IPS-15b (cell line): ENCODE measurements at regions not wholly inside any gene's neighbourhood (a gene's known extent, or its start where the extent isn't known, plus 50 kb on each side); places are given as distances from the start of the nearest gene placed in this dataset.
"Not testable (repeated sequence)": the region's sequence is repeated elsewhere in the genome, so short reads cannot be mapped to it uniquely, and the experiment has no call there.

Experiments
- H3K27me3 ChIP-seq: one replicate; pipeline ENCODE4 v1.6.1; 2013; ENCODE audit warnings: low read length; ENCODE audit not compliant: control insufficient read depth, insufficient read depth
- H3K36me3 ChIP-seq: one replicate; pipeline ENCODE4 v1.6.1; 2013; ENCODE audit warnings: low read length; ENCODE audit not compliant: control insufficient read depth, insufficient read depth
- H3K4me1 ChIP-seq: one replicate; pipeline ENCODE4 v1.6.1; 2013; ENCODE audit warnings: mild to moderate bottlenecking, low read length; ENCODE audit not compliant: control insufficient read depth, insufficient read depth
- H3K4me3 ChIP-seq: one replicate; pipeline ENCODE4 v1.5.1; 2013; ENCODE audit warnings: low read depth, low read length
- H3K9ac ChIP-seq: one replicate; pipeline ENCODE4 v1.6.1; 2013; ENCODE audit warnings: low read depth, mild to moderate bottlenecking, low read length
- H3K9me3 ChIP-seq: one replicate; pipeline ENCODE4 v1.6.1; 2013; ENCODE audit warnings: mild to moderate bottlenecking, low read length; ENCODE audit not compliant: control insufficient read depth, insufficient read depth

GRCh38 chr1:146581229-146581628 lies 352.4 kb upstream of the NOTCH2NLA start:
- H3K36me3 ChIP-seq, H3K4me3 ChIP-seq, H3K4me1 ChIP-seq, H3K27me3 ChIP-seq, H3K9me3 ChIP-seq, H3K9ac ChIP-seq: not testable (repeated sequence)

- not testable (repeated sequence) for H3K4me3 ChIP-seq, H3K4me1 ChIP-seq, H3K9me3 ChIP-seq, H3K9ac ChIP-seq, H3K27me3 ChIP-seq, H3K36me3 ChIP-seq
These were observed 338.7 kb upstream of the NOTCH2NLA start for GRCh38 chr1:146567541-146567940.

GRCh38 chr1:146558032-146558431 lies 329.2 kb upstream of the NOTCH2NLA start:
- H3K36me3 ChIP-seq, H3K4me1 ChIP-seq, H3K4me3 ChIP-seq, H3K9me3 ChIP-seq, H3K9ac ChIP-seq, H3K27me3 ChIP-seq: not testable (repeated sequence)

- not testable (repeated sequence) for H3K4me3 ChIP-seq, H3K4me1 ChIP-seq, H3K9me3 ChIP-seq, H3K27me3 ChIP-seq, H3K36me3 ChIP-seq, H3K9ac ChIP-seq
These were observed 327.6 kb upstream of the NOTCH2NLA start for GRCh38 chr1:146556405-146556804.

GRCh38 chr1:146552414-146552813 lies 323.6 kb upstream of the NOTCH2NLA start:
- H3K27me3 ChIP-seq, H3K9ac ChIP-seq, H3K9me3 ChIP-seq, H3K4me3 ChIP-seq, H3K36me3 ChIP-seq, H3K4me1 ChIP-seq: not testable (repeated sequence)

- not testable (repeated sequence) for H3K9ac ChIP-seq, H3K9me3 ChIP-seq, H3K4me1 ChIP-seq, H3K4me3 ChIP-seq, H3K36me3 ChIP-seq, H3K27me3 ChIP-seq
These were observed 319.9 kb upstream of the NOTCH2NLA start for GRCh38 chr1:146548684-146549083.

- H3K27me3 ChIP-seq, H3K4me1 ChIP-seq, H3K9ac ChIP-seq, H3K36me3 ChIP-seq, H3K9me3 ChIP-seq, H3K4me3 ChIP-seq: not testable (repeated sequence)
These were observed 317.4 kb upstream of the NOTCH2NLA start for GRCh38 chr1:146546189-146546588.

- H3K4me1 ChIP-seq, H3K9me3 ChIP-seq, H3K27me3 ChIP-seq, H3K4me3 ChIP-seq, H3K36me3 ChIP-seq, H3K9ac ChIP-seq: not testable (repeated sequence)
These were observed 309.1 kb upstream of the NOTCH2NLA start for GRCh38 chr1:146537775-146538373.

- not testable (repeated sequence) for H3K27me3 ChIP-seq, H3K36me3 ChIP-seq, H3K4me3 ChIP-seq, H3K4me1 ChIP-seq, H3K9ac ChIP-seq, H3K9me3 ChIP-seq
These were observed 307.2 kb upstream of the NOTCH2NLA start for GRCh38 chr1:146536028-146536427.

- not testable (repeated sequence) for H3K27me3 ChIP-seq, H3K4me3 ChIP-seq, H3K9me3 ChIP-seq, H3K9ac ChIP-seq, H3K36me3 ChIP-seq, H3K4me1 ChIP-seq
These were observed 306.8 kb upstream of the NOTCH2NLA start for GRCh38 chr1:146535575-146535974.

GRCh38 chr1:146530958-146531357 lies 302.1 kb upstream of the NOTCH2NLA start:
- not testable (repeated sequence) for H3K9ac ChIP-seq, H3K4me1 ChIP-seq, H3K36me3 ChIP-seq, H3K27me3 ChIP-seq, H3K9me3 ChIP-seq, H3K4me3 ChIP-seq

GRCh38 chr1:146522812-146523211 lies 294.0 kb upstream of the NOTCH2NLA start:
- H3K36me3 ChIP-seq, H3K4me3 ChIP-seq, H3K27me3 ChIP-seq, H3K4me1 ChIP-seq, H3K9me3 ChIP-seq, H3K9ac ChIP-seq: not testable (repeated sequence)

GRCh38 chr1:146522345-146522744 lies 293.5 kb upstream of the NOTCH2NLA start:
- not testable (repeated sequence) for H3K36me3 ChIP-seq, H3K9me3 ChIP-seq, H3K9ac ChIP-seq, H3K4me1 ChIP-seq, H3K4me3 ChIP-seq, H3K27me3 ChIP-seq
